Spinal cord (tissue), 9 donors: ENCODE measurements at regions not wholly inside any gene's neighbourhood (a gene's known extent, or its start where the extent isn't known, plus 50 kb on each side); places are given as distances from the start of the nearest gene placed in this dataset.
"Not testable (repeated sequence)": the region's sequence is repeated elsewhere in the genome, so short reads cannot be mapped to it uniquely, and the experiment has no call there.

Source experiments
- DNase-seq, 6 donors: peaks; one replicate each; pipeline versions ENCODE4 v3.0.0 to v3.0.0-alpha.2; 2013 to 2015; ENCODE audit warnings: low spot score in 6 of 6, low read depth in 4 of 6
- H3K27ac ChIP-seq: one replicate; pipeline ENCODE4 v1.5.1; 2013; ENCODE audit warnings: low read depth, low read length, control low read depth
- H3K27me3 ChIP-seq: one replicate; pipeline ENCODE4 v1.6.1; 2013; ENCODE audit warnings: low read length; ENCODE audit not compliant: control insufficient read depth, insufficient read depth
- H3K36me3 ChIP-seq: one replicate; pipeline ENCODE4 v1.6.1; 2013; ENCODE audit warnings: low read length; ENCODE audit not compliant: control insufficient read depth, insufficient read depth
- H3K4me1 ChIP-seq: one replicate; pipeline ENCODE4 v1.6.1; 2013; ENCODE audit warnings: low read length; ENCODE audit not compliant: control insufficient read depth, insufficient read depth
- H3K4me3 ChIP-seq: one replicate; pipeline ENCODE4 v1.5.1; 2013; ENCODE audit warnings: low read depth, low read length, control low read depth
- H3K9me3 ChIP-seq: one replicate; pipeline ENCODE4 v1.6.1; 2013; ENCODE audit warnings: low read length; ENCODE audit not compliant: control insufficient read depth, insufficient read depth
- WGBS: methylation state at CpG from one replicate; pipeline ENCODE4 v1.1.5; 2013; ENCODE audit warnings: missing lambda C conversion rate; ENCODE audit not compliant: insufficient coverage; 5-methylcytosine and 5-hydroxymethylcytosine counted together
- donor health status: healthy.

GRCh38 chr10:118439824-118440223 is 97.7 kb upstream of the FAM204A start:
- no peaks in the 10 kb centered on the region for H3K27me3 ChIP-seq
- DNase-seq, result no peak
- no peaks in the 10 kb centered on the region for H3K4me1 ChIP-seq
- no peaks in the 10 kb centered on the region for H3K36me3 ChIP-seq
- 29% methylated on average over 3 of the region's 3 CpGs for WGBS
- H3K27ac ChIP-seq, result no peak overlapping the region
- no peak overlapping the region for H3K4me3 ChIP-seq
- H3K9me3 ChIP-seq, result no peaks in the 10 kb centered on the region

GRCh38 chr10:118436742-118437141 is 94.6 kb upstream of the FAM204A start:
- no peaks in the 10 kb centered on the region for H3K36me3 ChIP-seq
- no peak for DNase-seq
- no CpG with 5 or more reads among the region's 1 CpG for WGBS
- H3K4me3 ChIP-seq, result no peak overlapping the region
- no peak overlapping the region for H3K27ac ChIP-seq
- no peaks in the 10 kb centered on the region for H3K4me1 ChIP-seq
- no peaks in the 10 kb centered on the region for H3K27me3 ChIP-seq
- H3K9me3 ChIP-seq, result no peaks in the 10 kb centered on the region

GRCh38 chr10:118430190-118430589 is 88.1 kb upstream of the FAM204A start:
- no peak for DNase-seq
- no peaks in the 10 kb centered on the region for H3K4me1 ChIP-seq
- H3K9me3 ChIP-seq, result no peaks in the 10 kb centered on the region
- no peak overlapping the region for H3K4me3 ChIP-seq
- WGBS, result 100% methylated on average over 2 of the region's 6 CpGs
- no peak overlapping the region for H3K27ac ChIP-seq
- no peaks in the 10 kb centered on the region for H3K27me3 ChIP-seq
- no peaks in the 10 kb centered on the region for H3K36me3 ChIP-seq

- 19% methylated on average over 11 of the region's 15 CpGs for WGBS
- Histone ChIP-seq H3K27me3 (no peaks in the 10 kb centered on the region), H3K4me3 (no peak overlapping the region), H3K36me3 (no peaks in the 10 kb centered on the region), H3K27ac (no peak overlapping the region), H3K9me3 (no peaks in the 10 kb centered on the region), H3K4me1 (peaks cover 3% of the 10 kb centered on the region)
- DNase-seq, result peak; percentile 44 to 94 (median 54)
These were observed 81.8 kb upstream of the FAM204A start for GRCh38 chr10:118423800-118424442.

- no peaks in the 10 kb centered on the region for H3K27me3 ChIP-seq
- no peaks in the 10 kb centered on the region for H3K9me3 ChIP-seq
- H3K4me3 ChIP-seq, result no peak overlapping the region
- H3K36me3 ChIP-seq, result no peaks in the 10 kb centered on the region
- DNase-seq, result no peak
- H3K4me1 ChIP-seq, result peaks cover 3% of the 10 kb centered on the region
- H3K27ac ChIP-seq, result no peak overlapping the region
- WGBS, result 61% methylated on average over 4 of the region's 7 CpGs
These were observed 80.1 kb upstream of the FAM204A start for GRCh38 chr10:118422241-118422640.

GRCh38 chr10:118420049-118420448 is 77.9 kb upstream of the FAM204A start:
- not testable (repeated sequence) for H3K4me3 ChIP-seq, H3K27ac ChIP-seq, H3K36me3 ChIP-seq, H3K9me3 ChIP-seq, H3K4me1 ChIP-seq, H3K27me3 ChIP-seq, DNase-seq
- no CpG with 5 or more reads among the region's 2 CpGs for WGBS

- DNase-seq, result no peak
- H3K36me3 ChIP-seq, result no peaks in the 10 kb centered on the region
- no peak overlapping the region for H3K27ac ChIP-seq
- H3K4me3 ChIP-seq, result no peak overlapping the region
- H3K27me3 ChIP-seq, result peaks cover 5% of the 10 kb centered on the region
- WGBS, result 58% methylated on average over 6 of the region's 8 CpGs
- H3K9me3 ChIP-seq, result no peaks in the 10 kb centered on the region
- H3K4me1 ChIP-seq, result peaks cover 3% of the 10 kb centered on the region
These were observed 70.8 kb upstream of the FAM204A start for GRCh38 chr10:118412932-118413331.

- Histone ChIP-seq H3K27ac (no peak overlapping the region), H3K27me3 (peaks cover 5% of the 10 kb centered on the region), H3K4me3 (no peak overlapping the region), H3K36me3 (no peaks in the 10 kb centered on the region), H3K9me3 (no peaks in the 10 kb centered on the region), H3K4me1 (peaks cover 3% of the 10 kb centered on the region)
- DNase-seq, result no peak
- WGBS, result 61% methylated on average over 5 of the region's 8 CpGs
These were observed 70.1 kb upstream of the FAM204A start for GRCh38 chr10:118412132-118412760.

GRCh38 chr10:118409295-118409694 is 67.2 kb upstream of the FAM204A start:
- Histone ChIP-seq H3K4me3 (no peak overlapping the region), H3K36me3 (no peaks in the 10 kb centered on the region), H3K4me1 (peaks cover 3% of the 10 kb centered on the region), H3K27ac (no peak overlapping the region), H3K27me3 (peaks cover 5% of the 10 kb centered on the region), H3K9me3 (no peaks in the 10 kb centered on the region)
- 81% methylated on average over 6 of the region's 6 CpGs for WGBS
- no peak for DNase-seq

- peaks cover 3% of the 10 kb centered on the region for H3K4me1 ChIP-seq
- no peaks in the 10 kb centered on the region for H3K36me3 ChIP-seq
- H3K27ac ChIP-seq, result no peak overlapping the region
- H3K9me3 ChIP-seq, result no peaks in the 10 kb centered on the region
- no peak overlapping the region for H3K4me3 ChIP-seq
- peaks cover 5% of the 10 kb centered on the region for H3K27me3 ChIP-seq
- DNase-seq, result peak in 2 of 6 donors; percentile 10 to 52
- WGBS, result 57% methylated on average over 7 of the region's 9 CpGs
These were observed 66.1 kb upstream of the FAM204A start for GRCh38 chr10:118408181-118408580.
